ENCODE measurements at regions not wholly inside any gene's neighbourhood (a gene's known extent, or its start where the extent isn't known, plus 50 kb on each side); places are given as distances from the start of the nearest gene placed in this dataset.

- H3K4me3 ChIP-seq: no peak overlapping the region
- no peaks in the 10 kb centered on the region for H3K4me1 ChIP-seq (ENCODE audit: insufficient read depth)
- no peaks in the 10 kb centered on the region for H3K36me3 ChIP-seq
- no peak for DNase-seq
- intact Hi-C loops (cut with DNase I): no loop called here
- H3K9me3 ChIP-seq: no peaks in the 10 kb centered on the region
- 88 to 94% (median 93%) methylated on average over 1 of the region's 1 CpG for WGBS, 3 donors
- TF ChIP-seq POLR2A (IDR thresholded peaks at IDR 0.05): no peak
- H3K27ac ChIP-seq: no peak overlapping the region
- no peaks in the 10 kb centered on the region for H3K27me3 ChIP-seq
Observed at GRCh38 chr21:28877318-28877884, 115.3 kb downstream of the LTN1 start.

GRCh38 chr21:28875078-28875477 lies 117.6 kb downstream of the LTN1 start:
- H3K27ac ChIP-seq: no peak overlapping the region
- 65 to 84% (median 68%) methylated on average over 5 of the region's 5 CpGs for WGBS, 3 donors
- H3K4me3 ChIP-seq: no peak overlapping the region
- no peaks in the 10 kb centered on the region for H3K9me3 ChIP-seq
- intact Hi-C loops (cut with DNase I): no loop called here
- H3K4me1 ChIP-seq (ENCODE audit: insufficient read depth): no peaks in the 10 kb centered on the region
- H3K27me3 ChIP-seq: no peaks in the 10 kb centered on the region
- TF ChIP-seq EP300 (IDR thresholded peaks at IDR 0.05): no peak
- TF ChIP-seq POLR2A (IDR thresholded peaks at IDR 0.05): no peak
- TF ChIP-seq CTCF (IDR thresholded peaks at IDR 0.05): no peak
- no peaks in the 10 kb centered on the region for H3K36me3 ChIP-seq
- no peak for DNase-seq

GRCh38 chr21:28872218-28872617 lies 120.5 kb downstream of the LTN1 start:
- TF ChIP-seq EP300 (IDR thresholded peaks at IDR 0.05): no peak
- H3K36me3 ChIP-seq: no peaks in the 10 kb centered on the region
- intact Hi-C loops (cut with DNase I): no loop called here
- no peaks in the 10 kb centered on the region for H3K4me1 ChIP-seq (ENCODE audit: insufficient read depth)
- H3K4me3 ChIP-seq: no peak overlapping the region
- no peak overlapping the region for H3K27ac ChIP-seq
- no peaks in the 10 kb centered on the region for H3K9me3 ChIP-seq
- no peaks in the 10 kb centered on the region for H3K27me3 ChIP-seq
- no peak for DNase-seq
- WGBS, 3 donors: 71 to 88% (median 80%) methylated on average over 5 of the region's 5 CpGs

GRCh38 chr21:28871388-28872010 lies 121.2 kb downstream of the LTN1 start:
- H3K4me1 ChIP-seq (ENCODE audit: insufficient read depth): no peaks in the 10 kb centered on the region
- H3K9me3 ChIP-seq: no peaks in the 10 kb centered on the region
- H3K4me3 ChIP-seq: no peak overlapping the region
- intact Hi-C loops (cut with DNase I): no loop called here
- no peak overlapping the region for H3K27ac ChIP-seq
- TF ChIP-seq EP300 (IDR thresholded peaks at IDR 0.05): no peak
- no peak for TF ChIP-seq CTCF (IDR thresholded peaks at IDR 0.05)
- H3K36me3 ChIP-seq: no peaks in the 10 kb centered on the region
- no peak for DNase-seq
- no peaks in the 10 kb centered on the region for H3K27me3 ChIP-seq
- 90 to 93% (median 91%) methylated on average over 3 of the region's 3 CpGs for WGBS, 3 donors

GRCh38 chr21:28867401-28867800 lies 125.3 kb downstream of the LTN1 start:
- DNase-seq: no peak
- Histone ChIP-seq H3K27ac (no peak overlapping the region), H3K36me3 (no peaks in the 10 kb centered on the region), H3K4me3 (no peak overlapping the region), H3K4me1 (ENCODE audit: insufficient read depth) (no peaks in the 10 kb centered on the region), H3K9me3 (no peaks in the 10 kb centered on the region), H3K27me3 (no peaks in the 10 kb centered on the region)
- intact Hi-C loops (cut with DNase I): no loop called here
- WGBS, 3 donors: 89 to 94% (median 89%) methylated on average over 3 of the region's 3 CpGs
- TF ChIP-seq EP300 (IDR thresholded peaks at IDR 0.05) (no peak), CTCF (IDR thresholded peaks at IDR 0.05) (no peak)
